ENCODE measurements at regions not wholly inside any gene's neighbourhood (a gene's known extent, or its start where the extent isn't known, plus 50 kb on each side); places are given as distances from the start of the nearest gene placed in this dataset.
"Not testable (repeated sequence)": the region's sequence is repeated elsewhere in the genome, so short reads cannot be mapped to it uniquely, and the experiment has no call there.

GRCh38 chr7:81218480-81219106 lies 299.7 kb upstream of the SEMA3C start:
- no peak for DNase-seq

- DNase-seq = no peak
Measured at GRCh38 chr7:81213394-81213793, 294.5 kb upstream of the SEMA3C start.

GRCh38 chr7:81211934-81212320 lies 293.1 kb upstream of the SEMA3C start:
- DNase-seq = no peak

- peak; percentile 74 for DNase-seq
Measured at GRCh38 chr7:81211204-81211933, 292.5 kb upstream of the SEMA3C start.

GRCh38 chr7:81210137-81211064 lies 291.6 kb upstream of the SEMA3C start:
- peak; percentile 76 for DNase-seq

GRCh38 chr7:81209059-81209458 lies 290.2 kb upstream of the SEMA3C start:
- no peak for DNase-seq

- no peak for DNase-seq
Measured at GRCh38 chr7:81207801-81208200, 288.9 kb upstream of the SEMA3C start.

- no peak for DNase-seq
Measured at GRCh38 chr7:81206667-81207360, 288.0 kb upstream of the SEMA3C start.

GRCh38 chr7:81206217-81206616 lies 287.4 kb upstream of the SEMA3C start:
- DNase-seq = no peak

GRCh38 chr7:81201188-81201587 lies 282.3 kb upstream of the SEMA3C start:
- DNase-seq = no peak

- DNase-seq = no peak
Measured at GRCh38 chr7:81198766-81199165, 279.9 kb upstream of the SEMA3C start.

GRCh38 chr7:81197266-81197665 lies 278.4 kb upstream of the SEMA3C start:
- no peak for DNase-seq

GRCh38 chr7:81195033-81195432 lies 276.2 kb upstream of the SEMA3C start:
- no peak for DNase-seq

- peak; percentile 58 for DNase-seq
Measured at GRCh38 chr7:81190997-81191768, 272.3 kb upstream of the SEMA3C start.

- no peak for DNase-seq
Measured at GRCh38 chr7:81187753-81188152, 268.9 kb upstream of the SEMA3C start.

GRCh38 chr7:81186691-81187090 lies 267.8 kb upstream of the SEMA3C start:
- no peak for DNase-seq

- DNase-seq = no peak
Measured at GRCh38 chr7:81185072-81185471, 266.2 kb upstream of the SEMA3C start.

- no peak for DNase-seq
Measured at GRCh38 chr7:81183326-81183725, 264.5 kb upstream of the SEMA3C start.

- not testable (repeated sequence) for DNase-seq
Measured at GRCh38 chr7:81182056-81182455, 263.2 kb upstream of the SEMA3C start.

GRCh38 chr7:81181066-81181465 lies 262.2 kb upstream of the SEMA3C start:
- no peak for DNase-seq

- DNase-seq = no peak
Measured at GRCh38 chr7:81180573-81180972, 261.7 kb upstream of the SEMA3C start.
